Neural crest cell (in vitro differentiated cells): ENCODE measurements at regions not wholly inside any gene's neighbourhood (a gene's known extent, or its start where the extent isn't known, plus 50 kb on each side); places are given as distances from the start of the nearest gene placed in this dataset.

Experiments
- DNase-seq: peaks from one replicate; pipeline ENCODE4 v3.0.0; 2021; ENCODE audit warnings: low read depth, mixed read lengths, low spot score
- H3K27ac Mint-ChIP-seq: one replicate; pipeline ENCODE4 v1.8.0; 2021; ENCODE audit warnings: mild to moderate bottlenecking, mixed read lengths; ENCODE audit not compliant: unreplicated experiment
- H3K27me3 Mint-ChIP-seq: 2 replicates; pipeline ENCODE4 v1.8.0; 2021; ENCODE audit warnings: low read depth, mild to moderate bottlenecking, mixed read lengths
- H3K36me3 Mint-ChIP-seq: 2 replicates; pipeline ENCODE4 v1.8.0; 2021; ENCODE audit warnings: low read depth, mild to moderate bottlenecking, mixed read lengths
- H3K4me1 Mint-ChIP-seq: 2 replicates; pipeline ENCODE4 v1.8.0; 2021; ENCODE audit warnings: mixed read lengths
- H3K4me3 Mint-ChIP-seq: one replicate; pipeline ENCODE4 v1.8.0; 2021; ENCODE audit warnings: mild to moderate bottlenecking, mixed read lengths
- H3K9me3 Mint-ChIP-seq: 2 replicates; pipeline ENCODE4 v1.8.0; 2021; ENCODE audit warnings: mixed read lengths
- CTCF ChIP-seq: fragments of 200-600 bp; sonication (generic); conservative IDR thresholded peaks from 2 replicates; pipeline ENCODE4 v1.5.0; 2021; ENCODE audit warnings: antibody characterized with exemption, mild to moderate bottlenecking

GRCh38 chr12:115543269-115543668 lies 734.2 kb downstream of the MED13L start:
- Mint-ChIP-seq H3K4me3 (no peak overlapping the region), H3K9me3 (peaks cover 4% of the 10 kb centered on the region)

GRCh38 chr12:115542656-115543055 lies 734.8 kb downstream of the MED13L start:
- no peaks in the 10 kb centered on the region for H3K4me1 Mint-ChIP-seq
- H3K4me3 Mint-ChIP-seq = no peak overlapping the region
- H3K27me3 Mint-ChIP-seq = peaks cover 24% of the 10 kb centered on the region
- no peak for DNase-seq
- H3K36me3 Mint-ChIP-seq = peaks cover 3% of the 10 kb centered on the region
- no peak overlapping the region for H3K27ac Mint-ChIP-seq
- no peak for TF ChIP-seq CTCF
- H3K9me3 Mint-ChIP-seq = peaks cover 8% of the 10 kb centered on the region

More at GRCh38 chr12:115543269-115543668, 734.2 kb downstream of the MED13L start:
- Mint-ChIP-seq H3K27me3 (peaks cover 24% of the 10 kb centered on the region), H3K36me3 (peaks cover 3% of the 10 kb centered on the region), H3K4me1 (no peaks in the 10 kb centered on the region), H3K27ac (no peak overlapping the region)
- TF ChIP-seq CTCF = no peak
- DNase-seq = no peak

- Mint-ChIP-seq H3K27ac (no peak overlapping the region), H3K4me1 (no peaks in the 10 kb centered on the region), H3K4me3 (no peak overlapping the region), H3K36me3 (peaks cover 3% of the 10 kb centered on the region), H3K27me3 (peaks cover 24% of the 10 kb centered on the region), H3K9me3 (peaks cover 8% of the 10 kb centered on the region)
- no peak for TF ChIP-seq CTCF
- no peak for DNase-seq
Measured at GRCh38 chr12:115541891-115542421, 735.5 kb downstream of the MED13L start.

- no peaks in the 10 kb centered on the region for H3K9me3 Mint-ChIP-seq
- H3K4me3 Mint-ChIP-seq = no peak overlapping the region
- H3K27me3 Mint-ChIP-seq = no peaks in the 10 kb centered on the region
- TF ChIP-seq CTCF = no peak
- no peaks in the 10 kb centered on the region for H3K4me1 Mint-ChIP-seq
- no peak overlapping the region for H3K27ac Mint-ChIP-seq
- DNase-seq = no peak
- H3K36me3 Mint-ChIP-seq = no peaks in the 10 kb centered on the region
Measured at GRCh38 chr12:115528466-115528865, 749.0 kb downstream of the MED13L start.

- TF ChIP-seq CTCF = no peak
- Mint-ChIP-seq H3K27ac (no peak overlapping the region), H3K4me1 (no peaks in the 10 kb centered on the region), H3K27me3 (no peaks in the 10 kb centered on the region), H3K4me3 (no peak overlapping the region), H3K36me3 (no peaks in the 10 kb centered on the region), H3K9me3 (no peaks in the 10 kb centered on the region)
- no peak for DNase-seq
Measured at GRCh38 chr12:115521771-115522409, 755.6 kb downstream of the MED13L start.
